Ishikawa (cell line): ENCODE measurements at regions not wholly inside any gene's neighbourhood (a gene's known extent, or its start where the extent isn't known, plus 50 kb on each side); places are given as distances from the start of the nearest gene placed in this dataset.

Experiments
- CREB1 ChIP-seq: IDR thresholded peaks from 2 replicates; pipeline ENCODE4 v1.6.1; 2012; ENCODE audit warnings: low read depth
- EP300 ChIP-seq: IDR thresholded peaks from 2 replicates; pipeline ENCODE4 v1.6.1; 2012; ENCODE audit warnings: borderline replicate concordance
- MAX ChIP-seq: IDR thresholded peaks from 2 replicates; pipeline ENCODE4 v1.6.1; 2012
- NFIC ChIP-seq: IDR thresholded peaks from 2 replicates; pipeline ENCODE4 v1.6.1; 2012
- RAD21 ChIP-seq: IDR thresholded peaks from 2 replicates; pipeline ENCODE4 v1.6.1; 2012; ENCODE audit warnings: low read depth
- TCF12 ChIP-seq: IDR thresholded peaks from 2 replicates; pipeline ENCODE4 v1.6.1; 2012; ENCODE audit warnings: low read depth
- ZBTB7A ChIP-seq: IDR thresholded peaks from 2 replicates; pipeline ENCODE4 v1.6.1; 2012; ENCODE audit warnings: low read depth
- TF ChIP-seq, protein P1 (sequence below): IDR thresholded peaks from 2 replicates; pipeline ENCODE4 v1.6.1; 2012; ENCODE audit warnings: low read depth, mild to moderate bottlenecking
- TF ChIP-seq, protein P2 (sequence below): IDR thresholded peaks from 2 replicates; pipeline ENCODE4 v1.6.1; 2012

DNA sequence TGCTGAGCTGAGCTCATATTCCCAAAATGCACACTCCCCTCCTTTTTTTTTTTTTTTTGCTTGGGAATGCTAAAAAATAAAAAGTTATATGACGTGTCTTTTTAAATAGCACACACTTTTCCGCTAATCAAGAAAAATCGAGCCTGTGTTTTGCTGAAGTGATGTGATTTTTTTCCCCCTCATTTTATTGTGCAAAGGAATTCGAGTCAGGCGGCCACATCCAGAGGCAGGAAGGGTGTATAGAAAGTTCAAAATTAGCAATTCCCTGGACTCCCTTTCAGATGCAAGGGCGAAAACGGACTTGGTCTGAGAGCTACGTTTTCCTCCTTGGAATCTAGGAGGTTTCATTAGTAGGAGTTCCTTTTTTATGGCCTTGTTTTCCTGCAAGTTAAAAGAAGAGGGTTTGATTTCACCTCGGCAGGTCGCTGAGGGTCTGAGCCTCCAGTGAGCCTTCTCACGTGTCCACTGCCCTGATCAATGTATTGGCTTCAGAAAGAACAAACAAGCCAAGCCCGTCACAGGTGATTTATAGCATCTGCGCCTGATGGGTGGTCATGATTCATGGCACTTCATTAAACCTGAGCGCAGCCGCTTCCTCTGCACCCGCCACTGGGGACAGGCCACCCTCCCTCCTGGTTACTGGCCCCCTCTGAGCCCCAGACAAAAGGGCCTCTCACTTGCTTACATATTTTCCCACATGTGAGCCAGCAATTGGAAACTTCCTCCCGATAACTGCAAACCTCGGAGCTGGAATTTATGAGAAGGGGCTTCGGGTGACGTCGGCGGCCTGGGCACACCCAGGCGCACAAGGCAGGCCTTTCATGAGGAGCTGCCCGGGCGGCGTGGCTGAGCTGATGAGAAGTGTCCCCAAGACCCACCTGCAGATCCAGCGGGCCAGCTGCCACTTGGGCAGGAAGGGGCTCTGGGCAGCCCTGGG, 64.4 kb upstream of the LINC01488 start:
- TF ChIP-seq CREB1 = no peak
- no peak for TF ChIP-seq ZBTB7A
- no peak for TF ChIP-seq TCF12
- no peak for TF ChIP-seq RAD21
- TF ChIP-seq NFIC = no peak
- no peak for TF ChIP-seq MAX
- TF ChIP-seq, protein P1, sequence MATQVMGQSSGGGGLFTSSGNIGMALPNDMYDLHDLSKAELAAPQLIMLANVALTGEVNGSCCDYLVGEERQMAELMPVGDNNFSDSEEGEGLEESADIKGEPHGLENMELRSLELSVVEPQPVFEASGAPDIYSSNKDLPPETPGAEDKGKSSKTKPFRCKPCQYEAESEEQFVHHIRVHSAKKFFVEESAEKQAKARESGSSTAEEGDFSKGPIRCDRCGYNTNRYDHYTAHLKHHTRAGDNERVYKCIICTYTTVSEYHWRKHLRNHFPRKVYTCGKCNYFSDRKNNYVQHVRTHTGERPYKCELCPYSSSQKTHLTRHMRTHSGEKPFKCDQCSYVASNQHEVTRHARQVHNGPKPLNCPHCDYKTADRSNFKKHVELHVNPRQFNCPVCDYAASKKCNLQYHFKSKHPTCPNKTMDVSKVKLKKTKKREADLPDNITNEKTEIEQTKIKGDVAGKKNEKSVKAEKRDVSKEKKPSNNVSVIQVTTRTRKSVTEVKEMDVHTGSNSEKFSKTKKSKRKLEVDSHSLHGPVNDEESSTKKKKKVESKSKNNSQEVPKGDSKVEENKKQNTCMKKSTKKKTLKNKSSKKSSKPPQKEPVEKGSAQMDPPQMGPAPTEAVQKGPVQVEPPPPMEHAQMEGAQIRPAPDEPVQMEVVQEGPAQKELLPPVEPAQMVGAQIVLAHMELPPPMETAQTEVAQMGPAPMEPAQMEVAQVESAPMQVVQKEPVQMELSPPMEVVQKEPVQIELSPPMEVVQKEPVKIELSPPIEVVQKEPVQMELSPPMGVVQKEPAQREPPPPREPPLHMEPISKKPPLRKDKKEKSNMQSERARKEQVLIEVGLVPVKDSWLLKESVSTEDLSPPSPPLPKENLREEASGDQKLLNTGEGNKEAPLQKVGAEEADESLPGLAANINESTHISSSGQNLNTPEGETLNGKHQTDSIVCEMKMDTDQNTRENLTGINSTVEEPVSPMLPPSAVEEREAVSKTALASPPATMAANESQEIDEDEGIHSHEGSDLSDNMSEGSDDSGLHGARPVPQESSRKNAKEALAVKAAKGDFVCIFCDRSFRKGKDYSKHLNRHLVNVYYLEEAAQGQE = no peak
- TF ChIP-seq EP300 = no peak
- TF ChIP-seq, protein P2, sequence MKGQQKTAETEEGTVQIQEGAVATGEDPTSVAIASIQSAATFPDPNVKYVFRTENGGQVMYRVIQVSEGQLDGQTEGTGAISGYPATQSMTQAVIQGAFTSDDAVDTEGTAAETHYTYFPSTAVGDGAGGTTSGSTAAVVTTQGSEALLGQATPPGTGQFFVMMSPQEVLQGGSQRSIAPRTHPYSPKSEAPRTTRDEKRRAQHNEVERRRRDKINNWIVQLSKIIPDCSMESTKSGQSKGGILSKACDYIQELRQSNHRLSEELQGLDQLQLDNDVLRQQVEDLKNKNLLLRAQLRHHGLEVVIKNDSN = no peak
